LNCAP (cell line): ENCODE measurements at regions not wholly inside any gene's neighbourhood (a gene's known extent, or its start where the extent isn't known, plus 50 kb on each side); places are given as distances from the start of the nearest gene placed in this dataset.

ENCODE experiments used
- CTCF ChIP-seq: fragments of 450-650 bp; IDR thresholded peaks from 2 replicates; pipeline ENCODE4 v1.5.1; 2017; ENCODE audit warnings: mild to moderate bottlenecking

DNA sequence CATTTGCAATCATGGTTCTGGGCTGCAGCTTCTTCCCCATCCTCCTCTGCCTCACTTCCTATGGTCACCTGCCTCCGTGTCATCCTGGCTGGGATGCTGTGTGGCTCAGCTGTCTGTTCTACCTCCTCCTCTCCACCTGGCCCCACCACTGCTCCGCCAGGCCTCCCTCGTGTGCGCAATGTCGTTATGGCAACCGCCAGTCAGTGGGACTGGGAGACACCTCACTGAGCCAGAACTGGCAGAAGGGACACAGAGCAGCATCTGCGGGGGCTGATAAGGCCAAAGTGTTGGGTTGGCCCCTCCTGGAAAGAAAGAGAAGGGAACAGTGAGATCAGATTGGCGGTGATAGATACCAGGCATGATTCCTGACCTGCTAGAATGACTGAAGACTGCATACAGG is 527.5 kb downstream of the INHBA start:
- TF ChIP-seq CTCF, result no peak

GRCh38 chr7:41174521-41174920 is 528.4 kb downstream of the INHBA start:
- no peak for TF ChIP-seq CTCF

- no peak for TF ChIP-seq CTCF
These were observed 532.4 kb downstream of the INHBA start for GRCh38 chr7:41170466-41170865.

DNA sequence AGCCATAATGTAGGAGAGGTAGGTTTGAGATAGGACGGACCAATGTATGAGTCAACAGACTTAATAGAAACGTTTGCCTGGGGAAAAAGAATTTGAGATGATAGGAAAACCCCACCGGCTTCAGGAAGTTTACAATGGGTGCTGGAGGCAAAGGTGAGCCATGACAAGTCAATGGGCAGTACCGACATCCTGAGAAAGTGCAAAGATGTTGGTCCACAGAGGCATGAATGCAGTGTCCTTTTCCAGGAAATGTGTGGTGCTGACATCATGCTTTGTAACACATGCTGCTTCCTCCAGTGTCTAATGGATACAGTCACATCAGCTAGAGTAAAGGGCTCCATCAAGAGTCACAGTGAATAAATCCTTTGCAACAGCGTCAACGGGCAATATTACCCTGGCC is 533.6 kb downstream of the INHBA start:
- no peak for TF ChIP-seq CTCF

- no peak for TF ChIP-seq CTCF
These were observed 535.1 kb downstream of the INHBA start for GRCh38 chr7:41167836-41168235.

GRCh38 chr7:41164440-41164839 is 538.5 kb downstream of the INHBA start:
- TF ChIP-seq CTCF, result no peak

GRCh38 chr7:41163991-41164390 is 538.9 kb downstream of the INHBA start:
- no peak for TF ChIP-seq CTCF

DNA sequence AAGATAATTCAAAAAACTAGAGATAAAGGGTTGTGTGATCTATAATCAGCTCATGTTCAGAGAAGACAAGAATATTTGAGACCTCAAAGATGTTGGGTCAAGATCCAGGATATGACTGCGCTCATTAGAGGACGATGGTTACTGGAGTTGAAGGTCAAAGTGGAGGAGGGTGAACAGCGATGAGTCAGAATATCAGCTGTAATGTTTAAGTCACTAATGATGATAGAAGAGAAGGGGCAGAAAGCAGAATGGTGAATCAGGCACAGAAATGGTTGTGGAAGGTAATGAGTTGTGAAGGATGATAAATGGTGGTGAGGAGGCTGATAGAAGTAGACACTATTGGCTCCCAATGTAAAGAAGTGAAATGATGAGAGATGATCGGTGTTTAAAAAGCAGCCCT is 540.3 kb downstream of the INHBA start:
- no peak for TF ChIP-seq CTCF
